ENCODE measurements at regions not wholly inside any gene's neighbourhood (a gene's known extent, or its start where the extent isn't known, plus 50 kb on each side); places are given as distances from the start of the nearest gene placed in this dataset.

- Histone ChIP-seq H3K9me3 (ENCODE audit: control insufficient read depth, insufficient read depth, low read length) (peaks cover 9% of the 10 kb centered on the region), H2BK5ac (ENCODE audit: low read depth, low read length, poor library complexity, severe bottlenecking) (no peak overlapping the region), H3K4me1 (ENCODE audit: control insufficient read depth, insufficient read depth, low read length) (no peaks in the 10 kb centered on the region), H3K9ac (ENCODE audit: low read depth, low read length) (no peak overlapping the region), H2BK20ac (ENCODE audit: low read depth, low read length) (no peak overlapping the region), H3K4ac (ENCODE audit: low read depth, low read length) (no peak overlapping the region), H4K91ac (ENCODE audit: insufficient read depth, low read depth, low read length) (no peak overlapping the region), H3K56ac (ENCODE audit: extremely low read depth, insufficient read depth, low read length) (no peak overlapping the region), H3K36me3 (ENCODE audit: control insufficient read depth, insufficient read depth, low read length) (no peaks in the 10 kb centered on the region), H4K20me1 (ENCODE audit: insufficient read depth, low read length) (no peaks in the 10 kb centered on the region), H2BK120ac (ENCODE audit: low read depth, low read length) (no peak overlapping the region), H3K4me2 (ENCODE audit: low read depth, low read length) (no peak overlapping the region), H3K27me3 (ENCODE audit: control insufficient read depth, insufficient read depth, low read length) (no peaks in the 10 kb centered on the region), H3K27ac (ENCODE audit: insufficient read depth, low read length) (no peak overlapping the region), H3K14ac (replicated peaks; ENCODE audit: low read depth, low read length) (no peak overlapping the region), H2AK5ac (ENCODE audit: low read depth, low read length) (no peak overlapping the region), H3K79me1 (ENCODE audit: low read depth in 1 of 2, low read length in 2 of 2) (no peaks in the 10 kb centered on the region), H3K18ac (ENCODE audit: low read depth, low read length) (no peak overlapping the region), H3K4me3 (ENCODE audit: insufficient read depth, low read depth, low read length) (no peak overlapping the region), H2BK15ac (ENCODE audit: low read depth, low read length) (no peak overlapping the region), H4K8ac (ENCODE audit: low read depth in 2 of 2, low read length in 2 of 2) (no peak overlapping the region), H3K9me1 (ENCODE audit: insufficient read depth, low read length) (no peaks in the 10 kb centered on the region), H3K23ac (ENCODE audit: low read depth, low read length) (no peak overlapping the region), H4K5ac (ENCODE audit: low read depth, low read length) (no peak overlapping the region), H2AK9ac (replicated peaks; ENCODE audit: low read depth, low read length, poor library complexity) (no peak overlapping the region), H2AFZ (replicated peaks; ENCODE audit: low read length, poor library complexity) (no peak overlapping the region)
- BruUV-seq (replicated peaks): no TSS peak
- no peak for DNase-seq
- POLR2A ChIA-PET (ENCODE audit: unreplicated experiment): no interaction called here
- CTCF ChIA-PET: no interaction called here
- dilution Hi-C loops (cut with HindIII; ENCODE audit: low sequenced_read_pairs, unreplicated experiment): no loop called here
- in situ Hi-C loops (cut with MboI; ENCODE audit: low sequenced_read_pairs): no loop called here
- TF ChIP-seq MAFK (IDR thresholded peaks at IDR 0.05; ENCODE audit: low read depth, low read length) (no peak), SMC3 (IDR thresholded peaks at IDR 0.05; ENCODE audit: low read depth, low read length) (no peak), USF2 (IDR thresholded peaks at IDR 0.05; ENCODE audit: low read depth, low read length) (no peak), CEBPB (IDR thresholded peaks at IDR 0.05; ENCODE audit: low read depth, low read length) (no peak), ELK1 (IDR thresholded peaks at IDR 0.05; ENCODE audit: borderline replicate concordance, low read depth, low read length) (no peak), RAD21 (IDR thresholded peaks at IDR 0.05; ENCODE audit: low read length) (no peak), RFX5 (IDR thresholded peaks at IDR 0.05; ENCODE audit: low read depth, low read length) (no peak), CHD1 (IDR thresholded peaks at IDR 0.05; ENCODE audit: low read depth, low read length) (no peak)
- no peak for ATAC-seq (ENCODE audit: low read depth)
- intact Hi-C loops (cut with micrococcal nuclease): no loop called here
Observed at GRCh38 chr10:107357033-107357432, 192.5 kb upstream of the SORCS1 start.

All from IMR-90 (cell line).